ENCODE measurements at regions not wholly inside any gene's neighbourhood (a gene's known extent, or its start where the extent isn't known, plus 50 kb on each side); places are given as distances from the start of the nearest gene placed in this dataset.
"Not testable (repeated sequence)": the region's sequence is repeated elsewhere in the genome, so short reads cannot be mapped to it uniquely, and the experiment has no call there.

- ATAC-seq (ENCODE audit: insufficient read depth, low FRiP score), result no peak
- DNase-seq, result no peak
- Histone ChIP-seq H3K27me3 (ENCODE audit: control insufficient read depth in 3 of 3, insufficient read depth in 3 of 3, low read length in 2 of 3) (no peaks in the 10 kb centered on the region), H3K9me3 (ENCODE audit: control insufficient read depth in 4 of 4, insufficient read depth in 3 of 4, low read length in 3 of 4) (no peaks in the 10 kb centered on the region), H3K4me1 (ENCODE audit: control insufficient read depth in 5 of 5, insufficient read depth in 5 of 5, low read length in 5 of 5) (no peaks in the 10 kb centered on the region), H3K27ac (ENCODE audit: low read depth in 1 of 2, low read length in 1 of 2) (no peak overlapping the region), H3K4me3 (no peak overlapping the region), H3K9ac (ENCODE audit: insufficient read depth in 1 of 2, low read length in 2 of 2) (no peak overlapping the region), H3K36me3 (ENCODE audit: control insufficient read depth in 4 of 4, insufficient read depth in 4 of 4, low read length in 4 of 4) (no peaks in the 10 kb centered on the region)
- WGBS, 2 donors, result 75 to 88% methylated on average over 3 of the region's 3 CpGs
- no peak for TF ChIP-seq CTCF (IDR thresholded peaks at IDR 0.05; ENCODE audit: control extremely low read depth, extremely low read depth)
These were observed 138.8 kb downstream of the ZWINT start for GRCh38 chr10:56222237-56222636.

GRCh38 chr10:56212951-56213350, 148.1 kb downstream of the ZWINT start:
- Histone ChIP-seq H3K4me3 (no peak overlapping the region), H3K9ac (ENCODE audit: insufficient read depth in 1 of 2, low read length in 2 of 2) (no peak overlapping the region), H3K27ac (ENCODE audit: low read depth in 1 of 2, low read length in 1 of 2) (no peak overlapping the region), H3K27me3 (ENCODE audit: control insufficient read depth in 3 of 3, insufficient read depth in 3 of 3, low read length in 2 of 3) (no peaks in the 10 kb centered on the region), H3K9me3 (ENCODE audit: control insufficient read depth in 4 of 4, insufficient read depth in 3 of 4, low read length in 3 of 4) (peaks cover 0 to 10% (median 0%) of the 10 kb centered on the region in 4 donors), H3K4me1 (ENCODE audit: control insufficient read depth in 5 of 5, insufficient read depth in 5 of 5, low read length in 5 of 5) (no peaks in the 10 kb centered on the region), H3K36me3 (ENCODE audit: control insufficient read depth in 4 of 4, insufficient read depth in 4 of 4, low read length in 4 of 4) (no peaks in the 10 kb centered on the region)
- DNase-seq, result no peak
- 90 to 94% methylated on average over 6 of the region's 6 CpGs for WGBS, 2 donors
- TF ChIP-seq CTCF (IDR thresholded peaks at IDR 0.05; ENCODE audit: control extremely low read depth, extremely low read depth), result no peak
- ATAC-seq (ENCODE audit: insufficient read depth, low FRiP score), result no peak

GRCh38 chr10:56181607-56182006, 179.5 kb downstream of the ZWINT start:
- ATAC-seq (ENCODE audit: insufficient read depth, low FRiP score) (no peak), DNase-seq (no peak)
- no peaks in the 10 kb centered on the region for H3K4me1 ChIP-seq (ENCODE audit: control insufficient read depth in 5 of 5, insufficient read depth in 5 of 5, low read length in 5 of 5)
- no peak overlapping the region for H3K27ac ChIP-seq (ENCODE audit: low read depth in 1 of 2, low read length in 1 of 2)
- no peak overlapping the region for H3K4me3 ChIP-seq
- H3K27me3 ChIP-seq (ENCODE audit: control insufficient read depth in 3 of 3, insufficient read depth in 3 of 3, low read length in 2 of 3), result no peaks in the 10 kb centered on the region
- H3K9ac ChIP-seq (ENCODE audit: insufficient read depth in 1 of 2, low read length in 2 of 2), result no peak overlapping the region
- H3K36me3 ChIP-seq (ENCODE audit: control insufficient read depth in 4 of 4, insufficient read depth in 4 of 4, low read length in 4 of 4), result no peaks in the 10 kb centered on the region
- TF ChIP-seq CTCF (IDR thresholded peaks at IDR 0.05; ENCODE audit: control extremely low read depth, extremely low read depth), result no peak
- WGBS, 2 donors, result 70 to 74% methylated on average over 2 of the region's 2 CpGs
- H3K9me3 ChIP-seq (ENCODE audit: control insufficient read depth in 4 of 4, insufficient read depth in 3 of 4, low read length in 3 of 4), result no peaks in the 10 kb centered on the region

- no peak for ATAC-seq (ENCODE audit: insufficient read depth, low FRiP score)
- Histone ChIP-seq H3K9ac (ENCODE audit: insufficient read depth in 1 of 2, low read length in 2 of 2) (no peak overlapping the region), H3K27me3 (ENCODE audit: control insufficient read depth in 3 of 3, insufficient read depth in 3 of 3, low read length in 2 of 3) (no peaks in the 10 kb centered on the region), H3K4me1 (ENCODE audit: control insufficient read depth in 5 of 5, insufficient read depth in 5 of 5, low read length in 5 of 5) (no peaks in the 10 kb centered on the region), H3K4me3 (no peak overlapping the region), H3K9me3 (ENCODE audit: control insufficient read depth in 4 of 4, insufficient read depth in 3 of 4, low read length in 3 of 4) (no peaks in the 10 kb centered on the region), H3K36me3 (ENCODE audit: control insufficient read depth in 4 of 4, insufficient read depth in 4 of 4, low read length in 4 of 4) (no peaks in the 10 kb centered on the region), H3K27ac (ENCODE audit: low read depth in 1 of 2, low read length in 1 of 2) (no peak overlapping the region)
- 56 to 64% methylated on average over 4 of the region's 4 CpGs for WGBS, 2 donors
- peak in 1 of 3 donors; percentile 2 for DNase-seq
- TF ChIP-seq CTCF (IDR thresholded peaks at IDR 0.05; ENCODE audit: control extremely low read depth, extremely low read depth), result no peak
These were observed 182.8 kb downstream of the ZWINT start for GRCh38 chr10:56178210-56178609.

- not testable (repeated sequence) for ATAC-seq (ENCODE audit: insufficient read depth, low FRiP score); H3K27ac ChIP-seq (ENCODE audit: low read depth in 1 of 2, low read length in 1 of 2); H3K4me3 ChIP-seq; H3K27me3 ChIP-seq (ENCODE audit: control insufficient read depth in 3 of 3, insufficient read depth in 3 of 3, low read length in 2 of 3); H3K9me3 ChIP-seq (ENCODE audit: control insufficient read depth in 4 of 4, insufficient read depth in 3 of 4, low read length in 3 of 4); H3K4me1 ChIP-seq (ENCODE audit: control insufficient read depth in 5 of 5, insufficient read depth in 5 of 5, low read length in 5 of 5); H3K36me3 ChIP-seq (ENCODE audit: control insufficient read depth in 4 of 4, insufficient read depth in 4 of 4, low read length in 4 of 4); H3K9ac ChIP-seq (ENCODE audit: insufficient read depth in 1 of 2, low read length in 2 of 2); DNase-seq
- WGBS, 2 donors, result 95 to 97% methylated on average over 35 to 41 of the region's 41 CpGs
These were observed 206.0 kb downstream of the ZWINT start for GRCh38 chr10:56155091-56155513.

Measured in lung (tissue), 11 donors.